ENCODE measurements at regions not wholly inside any gene's neighbourhood (a gene's known extent, or its start where the extent isn't known, plus 50 kb on each side); places are given as distances from the start of the nearest gene placed in this dataset.

- TF ChIP-seq CTCF (IDR thresholded peaks at IDR 0.05) (no peak), POLR2A (IDR thresholded peaks at IDR 0.05) (no peak), POLR2AphosphoS5 (IDR thresholded peaks at IDR 0.05) (no peak)
These were observed 1057.7 kb upstream of the EEF2KMT start for GRCh38 chr16:6155271-6155670.

Measured in breast epithelium (tissue), 3 donors.